SK-N-SH treated with all-trans-retinoic acid at 6 μM for 48 hours (cell line): ENCODE measurements at regions not wholly inside any gene's neighbourhood (a gene's known extent, or its start where the extent isn't known, plus 50 kb on each side); places are given as distances from the start of the nearest gene placed in this dataset.
"Not testable (repeated sequence)": the region's sequence is repeated elsewhere in the genome, so short reads cannot be mapped to it uniquely, and the experiment has no call there.

ENCODE experiments used
- ATAC-seq: fragments of 200-7000 bp; cut with Tn5 transposase; 3 replicates; pipeline ENCODE4 v1.9.1; 2020; ENCODE audit warnings: mild to moderate bottlenecking, moderate library complexity
- ARNTL ChIP-seq: fragments of 450-650 bp; formaldehyde crosslinking; IDR thresholded peaks from 2 replicates; pipeline ENCODE4 v1.5.0; 2020; ENCODE audit warnings: low read depth, mild to moderate bottlenecking, moderate library complexity, borderline replicate concordance
- BACH2 ChIP-seq: fragments of 250-450 bp; sonication (Bioruptor Pico); IDR thresholded peaks from 2 replicates; pipeline ENCODE4 v1.9.0; 2021; ENCODE audit warnings: mild to moderate bottlenecking, borderline replicate concordance
- CREB5 ChIP-seq: fragments of 250-450 bp; sonication (Bioruptor Pico); IDR thresholded peaks from 2 replicates; pipeline ENCODE4 v1.5.1; 2020; ENCODE audit warnings: low read depth, mild to moderate bottlenecking, moderate library complexity
- CSDC2 ChIP-seq: fragments of 250-450 bp; sonication (Bioruptor Pico); IDR thresholded peaks from 2 replicates; pipeline ENCODE4 v1.5.0; 2020; ENCODE audit warnings: mild to moderate bottlenecking, moderate library complexity
- ESRRG ChIP-seq: fragments of 250-450 bp; sonication (Bioruptor Pico); IDR thresholded peaks from 2 replicates; pipeline ENCODE4 v1.6.1; 2021; ENCODE audit warnings: mild to moderate bottlenecking
- GLIS3 ChIP-seq: fragments of 250-450 bp; sonication (Bioruptor Pico); IDR thresholded peaks from 2 replicates; pipeline ENCODE4 v1.5.0; 2020; ENCODE audit warnings: mild to moderate bottlenecking, moderate library complexity
- ISL1 ChIP-seq: fragments of 250-450 bp; sonication (Bioruptor Pico); IDR thresholded peaks from 2 replicates; pipeline ENCODE4 v2.1.2; 2022; ENCODE audit warnings: mild to moderate bottlenecking, moderate library complexity
- OSR1 ChIP-seq: fragments of 250-450 bp; sonication (Bioruptor Pico); IDR thresholded peaks from 2 replicates; pipeline ENCODE4 v1.8.0; 2022; ENCODE audit warnings: moderate library complexity, mild to moderate bottlenecking, inconsistent platforms
- PPARA ChIP-seq: fragments of 250-450 bp; sonication (Bioruptor Pico); IDR thresholded peaks from 2 replicates; pipeline ENCODE4 v1.5.0; 2020; ENCODE audit warnings: mild to moderate bottlenecking, borderline replicate concordance
- RARB ChIP-seq: fragments of 250-450 bp; sonication (Bioruptor Pico); IDR thresholded peaks from 2 replicates; pipeline ENCODE4 v1.8.0; 2021; ENCODE audit warnings: mild to moderate bottlenecking, moderate library complexity
- SNAI2 ChIP-seq: fragments of 250-450 bp; sonication (Bioruptor Pico); IDR thresholded peaks from 2 replicates; pipeline ENCODE4 v1.5.0; 2020; ENCODE audit warnings: mild to moderate bottlenecking, moderate library complexity
- TCF4 ChIP-seq: fragments of 250-450 bp; sonication (Bioruptor Pico); IDR thresholded peaks from 2 replicates; pipeline ENCODE4 v1.8.0; 2021; ENCODE audit warnings: mild to moderate bottlenecking, moderate library complexity, borderline replicate concordance
- TOX ChIP-seq: fragments of 250-450 bp; sonication (Bioruptor Pico); IDR thresholded peaks from 2 replicates; pipeline ENCODE4 v1.8.0; 2021; ENCODE audit warnings: mild to moderate bottlenecking, moderate library complexity, borderline replicate concordance
- TSHZ2 ChIP-seq: fragments of 250-450 bp; sonication (Bioruptor Pico); IDR thresholded peaks from 2 replicates; pipeline ENCODE4 v1.5.0; 2020; ENCODE audit warnings: mild to moderate bottlenecking, moderate library complexity
- ZC3H10 ChIP-seq: fragments of 250-450 bp; sonication (Bioruptor Pico); IDR thresholded peaks from 2 replicates; pipeline ENCODE4 v1.5.1; 2021; ENCODE audit warnings: mild to moderate bottlenecking, moderate library complexity
- ZFP3 ChIP-seq: fragments of 250-450 bp; sonication (Bioruptor Pico); IDR thresholded peaks from 2 replicates; pipeline ENCODE4 v1.5.0; 2020; ENCODE audit warnings: mild to moderate bottlenecking, moderate library complexity
- ZFP30 ChIP-seq: fragments of 450-650 bp; formaldehyde crosslinking; IDR thresholded peaks from 2 replicates; pipeline ENCODE4 v1.5.0; 2022; ENCODE audit warnings: mild to moderate bottlenecking, moderate library complexity
- ZNF565 ChIP-seq: fragments of 450-650 bp; formaldehyde crosslinking; conservative IDR thresholded peaks from 2 replicates; pipeline ENCODE4 v1.5.0; 2020; ENCODE audit warnings: low read depth, mild to moderate bottlenecking, moderate library complexity
- ZNF70 ChIP-seq: fragments of 450-650 bp; formaldehyde crosslinking; IDR thresholded peaks from 2 replicates; pipeline ENCODE4 v1.5.0; 2020; ENCODE audit warnings: mild to moderate bottlenecking, moderate library complexity
- ZNF8 ChIP-seq: fragments of 450-650 bp; formaldehyde crosslinking; IDR thresholded peaks from 2 replicates; pipeline ENCODE4 v1.5.0; 2020; ENCODE audit warnings: mild to moderate bottlenecking, moderate library complexity
- TF ChIP-seq, protein P1 (sequence below): fragments of 250-450 bp; sonication (Bioruptor Pico); IDR thresholded peaks from 2 replicates; pipeline ENCODE4 v1.5.1; 2021; ENCODE audit warnings: mild to moderate bottlenecking, moderate library complexity
- TF ChIP-seq, protein P2 (sequence below): fragments of 250-450 bp; sonication (Bioruptor Pico); IDR thresholded peaks from 2 replicates; pipeline ENCODE4 v1.8.0; 2020; ENCODE audit warnings: mild to moderate bottlenecking, moderate library complexity, borderline replicate concordance
- TF ChIP-seq, protein P3 (sequence below): fragments of 250-450 bp; sonication (Bioruptor Pico); IDR thresholded peaks from 2 replicates; pipeline ENCODE4 v1.8.0; 2021; ENCODE audit warnings: low read depth, mild to moderate bottlenecking, moderate library complexity, borderline replicate concordance

DNA sequence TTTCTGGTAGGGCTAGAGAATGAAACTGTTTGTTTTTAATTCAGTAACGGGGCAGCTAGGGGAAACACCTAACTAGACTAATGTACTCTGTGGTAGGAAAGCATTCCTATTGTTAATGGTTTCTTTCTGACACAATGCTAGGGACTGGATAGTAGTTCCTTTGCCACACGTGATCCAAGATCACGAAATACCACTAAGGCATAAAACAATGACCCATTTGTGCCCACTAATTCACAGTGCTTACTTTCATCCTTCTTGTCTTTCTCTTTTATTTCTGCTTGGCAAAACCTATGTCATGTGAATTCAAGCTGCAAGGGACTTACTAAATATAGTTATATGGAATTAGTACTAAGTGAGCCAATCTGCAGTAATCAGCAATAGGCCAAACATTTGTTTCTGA lies 834.1 kb upstream of the SLITRK6 start:
- ATAC-seq, result no peak
- no peak for TF ChIP-seq ZNF8
- no peak for TF ChIP-seq PPARA (CRISPR knock-in tag)
- TF ChIP-seq TCF4 (CRISPR knock-in tag), result no peak
- no peak for TF ChIP-seq SNAI2 (CRISPR knock-in tag)
- TF ChIP-seq, protein P1, sequence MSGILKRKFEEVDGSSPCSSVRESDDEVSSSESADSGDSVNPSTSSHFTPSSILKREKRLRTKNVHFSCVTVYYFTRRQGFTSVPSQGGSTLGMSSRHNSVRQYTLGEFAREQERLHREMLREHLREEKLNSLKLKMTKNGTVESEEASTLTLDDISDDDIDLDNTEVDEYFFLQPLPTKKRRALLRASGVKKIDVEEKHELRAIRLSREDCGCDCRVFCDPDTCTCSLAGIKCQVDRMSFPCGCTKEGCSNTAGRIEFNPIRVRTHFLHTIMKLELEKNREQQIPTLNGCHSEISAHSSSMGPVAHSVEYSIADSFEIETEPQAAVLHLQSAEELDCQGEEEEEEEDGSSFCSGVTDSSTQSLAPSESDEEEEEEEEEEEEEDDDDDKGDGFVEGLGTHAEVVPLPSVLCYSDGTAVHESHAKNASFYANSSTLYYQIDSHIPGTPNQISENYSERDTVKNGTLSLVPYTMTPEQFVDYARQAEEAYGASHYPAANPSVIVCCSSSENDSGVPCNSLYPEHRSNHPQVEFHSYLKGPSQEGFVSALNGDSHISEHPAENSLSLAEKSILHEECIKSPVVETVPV (CRISPR knock-in tag), result no peak
- no peak for TF ChIP-seq BACH2 (CRISPR knock-in tag)
- no peak for TF ChIP-seq TSHZ2 (CRISPR knock-in tag)

DNA sequence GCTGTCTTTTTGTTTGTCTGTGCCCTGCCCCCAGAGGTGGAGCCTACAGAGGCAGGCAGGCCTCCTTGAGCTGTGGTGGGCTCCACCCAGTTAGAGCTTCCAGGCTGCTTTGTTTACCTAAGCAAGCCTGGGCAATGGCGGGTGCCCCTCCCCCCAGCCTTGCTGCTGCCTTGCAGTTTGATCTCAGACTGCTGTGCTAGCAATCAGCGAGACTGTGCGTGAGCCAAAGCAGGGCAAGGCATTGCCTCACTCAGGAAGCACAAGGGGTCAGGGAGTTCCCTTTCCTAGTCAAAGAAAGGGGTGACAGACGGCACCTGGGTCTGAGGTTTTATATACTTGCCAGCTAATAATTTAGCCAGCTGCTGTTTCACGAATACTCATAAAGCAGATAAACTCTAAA lies 852.0 kb upstream of the SLITRK6 start:
- ATAC-seq, result not testable (repeated sequence)

DNA sequence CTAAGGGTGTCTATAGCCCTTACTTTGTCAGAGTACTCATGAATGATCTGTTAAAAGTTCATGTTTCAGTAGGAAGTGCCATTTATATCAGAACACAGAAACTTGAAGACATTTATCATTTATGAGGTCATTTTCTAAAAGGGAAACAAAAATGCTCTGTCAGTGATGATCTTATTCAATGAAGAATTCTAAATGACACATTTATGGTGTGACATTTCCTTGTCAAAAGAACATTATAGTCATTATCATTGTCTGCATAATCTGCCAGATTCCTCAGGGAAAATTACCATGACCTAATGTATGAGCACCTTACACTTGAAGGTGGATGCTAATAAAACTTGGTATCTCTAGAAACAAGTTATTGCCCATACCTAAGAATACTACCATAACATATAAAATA lies 853.8 kb upstream of the SLITRK6 start:
- TF ChIP-seq ZNF8, result no peak
- no peak for TF ChIP-seq TCF4 (CRISPR knock-in tag)
- TF ChIP-seq CSDC2 (CRISPR knock-in tag), result no peak
- TF ChIP-seq SNAI2 (CRISPR knock-in tag), result no peak
- TF ChIP-seq OSR1 (CRISPR knock-in tag), result no peak
- no peak for TF ChIP-seq ZC3H10
- no peak for TF ChIP-seq ZNF70 (CRISPR knock-in tag)
- TF ChIP-seq, protein P1 (CRISPR knock-in tag), result no peak
- no peak for TF ChIP-seq RARB (CRISPR knock-in tag)
- TF ChIP-seq GLIS3 (CRISPR knock-in tag), result no peak
- no peak for TF ChIP-seq ZNF565
- TF ChIP-seq ARNTL (CRISPR knock-in tag), result no peak
- TF ChIP-seq CREB5, result no peak
- no peak for TF ChIP-seq ISL1 (CRISPR knock-in tag)
- no peak for TF ChIP-seq BACH2 (CRISPR knock-in tag)
- TF ChIP-seq ZFP30, result no peak
- TF ChIP-seq, protein P2, sequence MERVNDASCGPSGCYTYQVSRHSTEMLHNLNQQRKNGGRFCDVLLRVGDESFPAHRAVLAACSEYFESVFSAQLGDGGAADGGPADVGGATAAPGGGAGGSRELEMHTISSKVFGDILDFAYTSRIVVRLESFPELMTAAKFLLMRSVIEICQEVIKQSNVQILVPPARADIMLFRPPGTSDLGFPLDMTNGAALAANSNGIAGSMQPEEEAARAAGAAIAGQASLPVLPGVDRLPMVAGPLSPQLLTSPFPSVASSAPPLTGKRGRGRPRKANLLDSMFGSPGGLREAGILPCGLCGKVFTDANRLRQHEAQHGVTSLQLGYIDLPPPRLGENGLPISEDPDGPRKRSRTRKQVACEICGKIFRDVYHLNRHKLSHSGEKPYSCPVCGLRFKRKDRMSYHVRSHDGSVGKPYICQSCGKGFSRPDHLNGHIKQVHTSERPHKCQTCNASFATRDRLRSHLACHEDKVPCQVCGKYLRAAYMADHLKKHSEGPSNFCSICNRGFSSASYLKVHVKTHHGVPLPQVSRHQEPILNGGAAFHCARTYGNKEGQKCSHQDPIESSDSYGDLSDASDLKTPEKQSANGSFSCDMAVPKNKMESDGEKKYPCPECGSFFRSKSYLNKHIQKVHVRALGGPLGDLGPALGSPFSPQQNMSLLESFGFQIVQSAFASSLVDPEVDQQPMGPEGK, result no peak

GRCh38 chr13:86655561-86655960 lies 856.3 kb upstream of the SLITRK6 start:
- ATAC-seq, result no peak
- no peak for TF ChIP-seq PPARA (CRISPR knock-in tag)
- TF ChIP-seq ARNTL (CRISPR knock-in tag), result no peak
- TF ChIP-seq TSHZ2 (CRISPR knock-in tag), result no peak
- no peak for TF ChIP-seq ZNF565
- TF ChIP-seq, protein P3, sequence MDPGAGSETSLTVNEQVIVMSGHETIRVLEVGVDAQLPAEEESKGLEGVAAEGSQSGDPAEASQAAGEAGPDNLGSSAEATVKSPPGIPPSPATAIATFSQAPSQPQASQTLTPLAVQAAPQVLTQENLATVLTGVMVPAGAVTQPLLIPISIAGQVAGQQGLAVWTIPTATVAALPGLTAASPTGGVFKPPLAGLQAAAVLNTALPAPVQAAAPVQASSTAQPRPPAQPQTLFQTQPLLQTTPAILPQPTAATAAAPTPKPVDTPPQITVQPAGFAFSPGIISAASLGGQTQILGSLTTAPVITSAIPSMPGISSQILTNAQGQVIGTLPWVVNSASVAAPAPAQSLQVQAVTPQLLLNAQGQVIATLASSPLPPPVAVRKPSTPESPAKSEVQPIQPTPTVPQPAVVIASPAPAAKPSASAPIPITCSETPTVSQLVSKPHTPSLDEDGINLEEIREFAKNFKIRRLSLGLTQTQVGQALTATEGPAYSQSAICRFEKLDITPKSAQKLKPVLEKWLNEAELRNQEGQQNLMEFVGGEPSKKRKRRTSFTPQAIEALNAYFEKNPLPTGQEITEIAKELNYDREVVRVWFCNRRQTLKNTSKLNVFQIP, result no peak
- TF ChIP-seq ZFP3 (CRISPR knock-in tag), result no peak
- TF ChIP-seq ZFP30, result no peak
- no peak for TF ChIP-seq SNAI2 (CRISPR knock-in tag)
- no peak for TF ChIP-seq CSDC2 (CRISPR knock-in tag)
- no peak for TF ChIP-seq ESRRG (CRISPR knock-in tag)
- TF ChIP-seq TOX (CRISPR knock-in tag), result no peak

More for the DNA sequence above, 853.8 kb upstream of the SLITRK6 start:
- ATAC-seq, result no peak
